C4-2B (cell line): ENCODE measurements at regions not wholly inside any gene's neighbourhood (a gene's known extent, or its start where the extent isn't known, plus 50 kb on each side); places are given as distances from the start of the nearest gene placed in this dataset.

ENCODE experiments used
- ZFX ChIP-seq: fragments of 450-650 bp; IDR thresholded peaks from 2 replicates; pipeline ENCODE4 v1.6.1; 2017
- TF ChIP-seq, protein P1 (sequence below): fragments of 450-650 bp; conservative IDR thresholded peaks from 2 replicates; pipeline ENCODE4 v1.5.1; 2017; ENCODE audit warnings: mild to moderate bottlenecking

DNA sequence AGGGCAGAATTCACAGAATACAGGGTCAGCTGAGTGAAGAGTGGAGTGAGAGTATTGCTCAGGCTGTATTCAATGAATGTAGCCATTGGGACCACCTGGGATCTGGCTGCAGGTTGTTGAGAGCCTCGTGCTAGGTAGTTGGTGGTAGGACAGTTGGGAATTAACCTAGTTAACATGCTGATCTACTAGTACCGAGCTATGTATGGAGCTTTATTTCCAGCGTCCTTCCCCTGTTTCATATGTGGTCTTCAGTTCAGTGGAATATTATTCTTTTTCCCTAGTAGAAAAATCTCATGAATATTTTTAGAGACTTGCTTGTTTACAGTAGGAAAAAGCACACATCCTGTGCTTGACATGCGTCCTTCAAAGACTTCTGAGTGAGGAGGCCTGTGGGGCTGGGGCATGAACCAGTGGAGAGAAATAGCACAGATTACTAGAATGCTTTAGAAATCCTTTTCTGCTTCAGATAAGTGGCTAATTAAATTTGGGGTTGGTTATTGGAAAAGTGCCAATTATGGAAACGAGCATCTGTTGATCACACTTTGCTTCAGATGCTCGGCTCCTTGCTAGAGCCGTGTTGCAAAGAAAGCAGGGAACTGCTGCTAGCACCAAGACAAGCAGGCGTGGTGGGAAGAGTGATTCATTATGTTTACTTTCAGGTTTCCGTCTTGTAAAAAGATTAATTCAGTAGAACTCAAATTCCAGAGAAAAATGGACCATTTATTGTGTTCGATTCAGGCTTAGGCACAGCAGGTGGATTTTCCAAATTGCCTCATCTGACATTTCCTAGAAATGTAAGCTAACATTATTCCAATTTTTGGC, 53.6 kb downstream of the ARF6 start:
- TF ChIP-seq, protein P1, sequence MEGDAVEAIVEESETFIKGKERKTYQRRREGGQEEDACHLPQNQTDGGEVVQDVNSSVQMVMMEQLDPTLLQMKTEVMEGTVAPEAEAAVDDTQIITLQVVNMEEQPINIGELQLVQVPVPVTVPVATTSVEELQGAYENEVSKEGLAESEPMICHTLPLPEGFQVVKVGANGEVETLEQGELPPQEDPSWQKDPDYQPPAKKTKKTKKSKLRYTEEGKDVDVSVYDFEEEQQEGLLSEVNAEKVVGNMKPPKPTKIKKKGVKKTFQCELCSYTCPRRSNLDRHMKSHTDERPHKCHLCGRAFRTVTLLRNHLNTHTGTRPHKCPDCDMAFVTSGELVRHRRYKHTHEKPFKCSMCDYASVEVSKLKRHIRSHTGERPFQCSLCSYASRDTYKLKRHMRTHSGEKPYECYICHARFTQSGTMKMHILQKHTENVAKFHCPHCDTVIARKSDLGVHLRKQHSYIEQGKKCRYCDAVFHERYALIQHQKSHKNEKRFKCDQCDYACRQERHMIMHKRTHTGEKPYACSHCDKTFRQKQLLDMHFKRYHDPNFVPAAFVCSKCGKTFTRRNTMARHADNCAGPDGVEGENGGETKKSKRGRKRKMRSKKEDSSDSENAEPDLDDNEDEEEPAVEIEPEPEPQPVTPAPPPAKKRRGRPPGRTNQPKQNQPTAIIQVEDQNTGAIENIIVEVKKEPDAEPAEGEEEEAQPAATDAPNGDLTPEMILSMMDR = no peak
- TF ChIP-seq ZFX = no peak
